K562 (cell line): ENCODE measurements at regions not wholly inside any gene's neighbourhood (a gene's known extent, or its start where the extent isn't known, plus 50 kb on each side); places are given as distances from the start of the nearest gene placed in this dataset.

Experiments used
- ATAC-seq: fragments of 200-7000 bp; cut with Tn5 transposase; 3 replicates; pipeline ENCODE4 v1.9.1; 2020; ENCODE audit warnings: moderate library complexity
- BruUV-seq: library from RNA; stranded (reverse); fragments of 400-500 nt; replicated peaks from 2 replicates; lab custom pipeline; 2021; lab: Mats Ljungman, UMichigan
- CTCF ChIA-PET: fragments of 300-600 bp; formaldehyde crosslinking; extraction: SDS; loops from one replicate; lab custom pipeline; 2021; ENCODE audit warnings: low intra/inter-chr PET ratio; lab: Yijun Ruan, JAX
- POLR2A ChIA-PET: fragments of 300-600, 350-650 bp; sonication (Branson Sonifier 250); formaldehyde crosslinking; extraction: SDS; loops from one replicate; lab custom pipeline; 2021; ENCODE audit warnings: antibody characterized with exemption, inconsistent platforms; lab: Yijun Ruan, JAX
- DNase-seq, 4 experiments: peaks; one replicate each; pipeline versions ENCODE4 v3.0.0 to v3.0.0-alpha.2; 2011 to 2018; ENCODE audit warnings: low spot score in 3 of 4, mixed read lengths in 3 of 4; ENCODE audit errors: extremely low read depth in 1 of 4
- FAIRE-seq: peaks from 2 replicates; lab custom pipeline; 2011; peaks lifted over from hg19 to GRCh38; lab: Jason Lieb, UNC
- H2AFZ ChIP-seq: 2 replicates; pipeline ENCODE4 v1.6.0; 2011; ENCODE audit warnings: low read depth, low read length, control low read depth, inconsistent platforms
- H3K27ac ChIP-seq: fragments of 200-600 bp; 3 replicates; pipeline ENCODE4 v1.8.0; 2011; ENCODE audit warnings: low read depth, mild to moderate bottlenecking, control low read depth, inconsistent platforms, low read length, moderate library complexity, mixed read lengths; ENCODE audit errors: extremely low read depth
- H3K27me3 ChIP-seq, 2 experiments: fragments of 300-600 bp in 1 of 2; 2 replicates in 1 of 2; 3 replicates in 1 of 2; pipeline versions ENCODE4 v1.6.0 to v1.8.0; 2011; ENCODE audit warnings: inconsistent platforms in 2 of 2, low read length in 2 of 2, mild to moderate bottlenecking in 1 of 2, mixed read lengths in 1 of 2, moderate library complexity in 1 of 2; ENCODE audit not compliant: control insufficient read depth in 2 of 2, insufficient read depth in 2 of 2
- H3K36me3 ChIP-seq: fragments of 300-600 bp; 3 replicates; pipeline ENCODE4 v1.8.0; 2011; ENCODE audit warnings: mild to moderate bottlenecking, low read length, inconsistent platforms; ENCODE audit not compliant: control insufficient read depth, insufficient read depth
- H3K4me1 ChIP-seq, 2 experiments: fragments of 200-600 bp in 1 of 2; replicated peaks in 1 of 2; 2 replicates in 1 of 2; 3 replicates in 1 of 2; pipeline versions ENCODE4 v1.5.1 to v1.8.0; 2011; ENCODE audit warnings: inconsistent platforms in 2 of 2, low read length in 2 of 2, mild to moderate bottlenecking in 1 of 2, mixed read lengths in 1 of 2, moderate library complexity in 1 of 2; ENCODE audit not compliant: control insufficient read depth in 2 of 2, insufficient read depth in 2 of 2
- H3K4me2 ChIP-seq: 2 replicates; pipeline ENCODE4 v1.6.1; 2011; ENCODE audit warnings: low read length, control low read depth, inconsistent platforms, mixed read lengths; ENCODE audit not compliant: insufficient read depth
- H3K4me3 ChIP-seq: fragments of 200-600 bp; sonication (generic), shearing (Covaris generic); 2 replicates; pipeline ENCODE4 v1.5.1; 2016; ENCODE audit warnings: control low read depth, inconsistent platforms
- H3K79me2 ChIP-seq: fragments of 200-600 bp; 3 replicates; pipeline ENCODE4 v1.8.0; 2011; ENCODE audit warnings: low read length, inconsistent platforms; ENCODE audit not compliant: control insufficient read depth, insufficient read depth
- H3K9ac ChIP-seq, 2 experiments: 2 replicates each; pipeline versions ENCODE4 v1.6.0 to v1.6.1; 2011; ENCODE audit warnings: low read depth in 2 of 2, low read length in 2 of 2, control low read depth in 1 of 2, inconsistent platforms in 1 of 2, mild to moderate bottlenecking in 1 of 2, mixed read lengths in 1 of 2; ENCODE audit not compliant: insufficient read depth in 1 of 2
- H3K9me1 ChIP-seq: one replicate; pipeline ENCODE4 v1.6.0; 2011; ENCODE audit warnings: inconsistent platforms, mild to moderate bottlenecking, low read length, moderate library complexity; ENCODE audit not compliant: control insufficient read depth, insufficient read depth
- H3K9me3 ChIP-seq: replicated peaks from 2 replicates; pipeline ENCODE4 v1.5.1; 2011; ENCODE audit warnings: low read depth, low read length, inconsistent platforms; ENCODE audit not compliant: control insufficient read depth, insufficient read depth
- H4K20me1 ChIP-seq: replicated peaks from 2 replicates; pipeline ENCODE4 v1.6.1; 2011; ENCODE audit warnings: low read length, inconsistent platforms, mixed read lengths; ENCODE audit not compliant: control insufficient read depth, insufficient read depth
- BCLAF1 ChIP-seq, 2 experiments: fragments of 450-650 bp in 1 of 2; IDR thresholded peaks; 2 replicates each; pipeline ENCODE4 v1.6.1; 2011 to 2017; ENCODE audit warnings: low read depth in 2 of 2, antibody characterized with exemption in 1 of 2, borderline replicate concordance in 1 of 2, low read length in 1 of 2, mild to moderate bottlenecking in 1 of 2, mixed read lengths in 1 of 2; ENCODE audit not compliant: control insufficient read depth in 1 of 2
- C11orf30 ChIP-seq: fragments of 450-650 bp; IDR thresholded peaks from 2 replicates; pipeline ENCODE4 v1.6.1; 2016; ENCODE audit warnings: low read depth, mild to moderate bottlenecking
- CEBPZ ChIP-seq: fragments of 150-350 bp; IDR thresholded peaks from 2 replicates; pipeline ENCODE4 v1.6.1; 2014; ENCODE audit warnings: low read depth, mild to moderate bottlenecking, low read length, borderline replicate concordance
- FOXP4 ChIP-seq: sonication (generic); formaldehyde crosslinking; IDR thresholded peaks from 2 replicates; pipeline ENCODE4 v1.8.0; 2022; ENCODE audit warnings: mild to moderate bottlenecking, missing genetic modification reagents, borderline replicate concordance
- MBD2 ChIP-seq: sonication (generic); IDR thresholded peaks from 2 replicates; pipeline ENCODE4 v1.6.1; 2016; ENCODE audit warnings: low read depth, borderline replicate concordance
- RBFOX2 ChIP-seq: fragments of 200-400 bp; formaldehyde crosslinking; IDR thresholded peaks from 2 replicates; pipeline ENCODE4 v1.6.1; 2017; ENCODE audit warnings: low read depth, mild to moderate bottlenecking, low read length, moderate library complexity
- ZBTB49 ChIP-seq: sonication (generic); formaldehyde crosslinking; IDR thresholded peaks from 2 replicates; pipeline ENCODE4 v1.8.0; 2022; ENCODE audit warnings: missing genetic modification reagents, mild to moderate bottlenecking, borderline replicate concordance
- ZNF24 ChIP-seq: fragments of 450-650 bp; IDR thresholded peaks from 2 replicates; pipeline ENCODE4 v1.6.1; 2016
- ZNF316 ChIP-seq: fragments of 450-650 bp; IDR thresholded peaks from 2 replicates; pipeline ENCODE4 v1.6.1; 2016
- ZNF766 ChIP-seq: fragments of 200-800 bp; sonication (Bioruptor generic); conservative IDR thresholded peaks from 2 replicates; pipeline ENCODE4 v1.6.1; 2016; ENCODE audit warnings: missing genetic modification characterization, missing compliant biosample characterization
- WGBS: fragments of 100-300 bp; shearing (Covaris generic); methylation state at CpG from one replicate; pipeline ENCODE4 v1.1.6; 2016; ENCODE audit warnings: low coverage, mixed read lengths; ENCODE audit not compliant: insufficient coverage; ENCODE audit errors: missing lambda C conversion rate; 5-methylcytosine and 5-hydroxymethylcytosine counted together
- in situ Hi-C: fragments of 300-500 bp; cut with MboI; formaldehyde crosslinking; loops from 4 replicates; pipeline ENCODE4 v1.15.0; 2018; ENCODE audit warnings: inconsistent platforms, mixed read lengths
- intact Hi-C: fragments of 100-400 bp; cut with micrococcal nuclease; formaldehyde crosslinking; loops from 2 replicates; pipeline ENCODE4 v1.14.2; 2022

- Histone ChIP-seq H3K4me3 (no peak overlapping the region), H4K20me1 (0 out of 2 replicates have a peak, but pooled peaks cover 3% of the 10 kb centered on the region), H3K27ac (no peak overlapping the region), H3K79me2 (no peaks in the 10 kb centered on the region), H3K27me3 (peaks cover 42 to 66% of the 10 kb centered on the region in 2 experiments), H3K9me1 (no peaks in the 10 kb centered on the region), H3K4me1 (no peaks in the 10 kb centered on the region), H3K4me2 (no peak overlapping the region), H3K36me3 (no peaks in the 10 kb centered on the region), H3K9ac (no peak overlapping the region), H3K9me3 (no peaks in the 10 kb centered on the region), H2AFZ (no peak overlapping the region)
- WGBS, result 0% methylated on average over 4 of the region's 4 CpGs
- ATAC-seq, result no peak
- in situ Hi-C loops, result no loop called here
- no TSS peak for BruUV-seq
- CTCF ChIA-PET, result no interaction called here
- intact Hi-C loops, result no loop called here
- POLR2A ChIA-PET, result interaction anchor here (0.5 to 1.2 kb wide), 2 partner anchors 38 to 240 kb away, joined by 3 to 4 read pairs; no protein-coding TSS in a partner anchor
- FAIRE-seq, result no peak
- DNase-seq, result no peak
- no peak for TF ChIP-seq FOXP4 (CRISPR knock-in tag)
- no peak for TF ChIP-seq ZNF316
- TF ChIP-seq ZNF766 (CRISPR knock-in tag), result no peak
- no peak for TF ChIP-seq CEBPZ
- no peak for TF ChIP-seq C11orf30
- TF ChIP-seq MBD2, result no peak
- TF ChIP-seq ZNF24, result no peak
- TF ChIP-seq BCLAF1 (IDR thresholded peaks at IDR 0.05; ENCODE audit: borderline replicate concordance in 1 of 2, control insufficient read depth in 1 of 2, low read depth in 2 of 2, low read length in 1 of 2), result no peak
- no peak for TF ChIP-seq RBFOX2
- TF ChIP-seq ZBTB49 (CRISPR knock-in tag), result no peak
These were observed 76.5 kb downstream of the OLIG1 start for GRCh38 chr21:33146467-33146866.
